Fibroblast of skin of scalp (primary cell): ENCODE measurements at regions not wholly inside any gene's neighbourhood (a gene's known extent, or its start where the extent isn't known, plus 50 kb on each side); places are given as distances from the start of the nearest gene placed in this dataset.
A peak's percentile ranks its signal among the peaks of the same experiment; 100 is the strongest.

Experiments used
- DNase-seq: peaks from one replicate; pipeline ENCODE4 v3.0.0-alpha.2; 2013

GRCh38 chr1:9179463-9180110, 50.7 kb upstream of the GPR157 start:
- no peak for DNase-seq

GRCh38 chr1:9180111-9180819, 51.4 kb upstream of the GPR157 start:
- DNase-seq, result no peak

GRCh38 chr1:9181176-9181906, 52.4 kb upstream of the GPR157 start:
- peak; percentile 58 for DNase-seq

- peak; percentile 35 for DNase-seq
Observed at GRCh38 chr1:9181990-9182783, 52.4 kb upstream of the H6PD start.

- DNase-seq, result no peak
Observed at GRCh38 chr1:9182784-9183257, 51.8 kb upstream of the H6PD start.

GRCh38 chr1:9183441-9183840, 51.1 kb upstream of the H6PD start:
- DNase-seq, result no peak

- no peak for DNase-seq
Observed at GRCh38 chr1:9183898-9184297, 50.7 kb upstream of the H6PD start.

- DNase-seq, result no peak
Observed at GRCh38 chr1:9184749-9185148, 49.8 kb upstream of the H6PD start.
